Small intestine (tissue), 7 donors: ENCODE measurements at regions not wholly inside any gene's neighbourhood (a gene's known extent, or its start where the extent isn't known, plus 50 kb on each side); places are given as distances from the start of the nearest gene placed in this dataset.

ENCODE experiments used
- DNase-seq, 2 donors: peaks; one replicate each; pipeline versions ENCODE4 v3.0.0 to v3.0.0-alpha.2; 2013
- FAIRE-seq: peaks from 2 replicates; lab custom pipeline; 2012; peaks lifted over from hg19 to GRCh38; lab: Jason Lieb, UNC
- H3K27ac ChIP-seq, 3 donors: one replicate each; pipeline ENCODE4 v1.5.1; 2013; ENCODE audit warnings: low read length in 2 of 3, mild to moderate bottlenecking in 2 of 3, control low read depth in 1 of 3, inconsistent platforms in 1 of 3, low read depth in 1 of 3, moderate library complexity in 1 of 3
- H3K27me3 ChIP-seq, 3 donors: one replicate each; pipeline ENCODE4 v1.6.1; 2013; ENCODE audit warnings: low read length in 3 of 3, inconsistent platforms in 1 of 3; ENCODE audit not compliant: control insufficient read depth in 3 of 3, insufficient read depth in 3 of 3
- H3K36me3 ChIP-seq, 3 donors: one replicate each; pipeline ENCODE4 v1.6.1; 2013; ENCODE audit warnings: low read length in 3 of 3, inconsistent platforms in 1 of 3, low read depth in 1 of 3, mild to moderate bottlenecking in 1 of 3, moderate library complexity in 1 of 3; ENCODE audit not compliant: control insufficient read depth in 3 of 3, insufficient read depth in 2 of 3
- H3K4me1 ChIP-seq, 3 donors: one replicate each; pipeline ENCODE4 v1.6.1; 2013; ENCODE audit warnings: low read length in 2 of 3, inconsistent platforms in 1 of 3, low read depth in 1 of 3, mild to moderate bottlenecking in 1 of 3, moderate library complexity in 1 of 3; ENCODE audit not compliant: control insufficient read depth in 3 of 3, insufficient read depth in 2 of 3
- H3K4me3 ChIP-seq, 3 donors: one replicate each; pipeline ENCODE4 v1.5.1; 2013; ENCODE audit warnings: low read length in 3 of 3, control low read depth in 1 of 3, inconsistent platforms in 1 of 3, low read depth in 1 of 3, mild to moderate bottlenecking in 1 of 3, moderate library complexity in 1 of 3
- H3K9me3 ChIP-seq, 2 donors: one replicate each; pipeline ENCODE4 v1.6.1; 2013; ENCODE audit warnings: low read depth in 1 of 2, low read length in 1 of 2; ENCODE audit not compliant: control insufficient read depth in 2 of 2, insufficient read depth in 1 of 2
- WGBS, 3 donors: extraction: QIAGEN DNeasy Blood & Tissue Kit; methylation state at CpG; one replicate each; pipeline ENCODE4 v1.1.7; 2013; 5-methylcytosine and 5-hydroxymethylcytosine counted together
- donor health status: healthy with polysubstance abuse.
- donor health status: control.
- donor health status: control.
- donor health status: Bipolar disorder and iron deficiency.
- donor health status: healthy.

GRCh38 chr9:1154739-1155138 is 104.6 kb downstream of the DMRT2 start:
- DNase-seq (no peak), FAIRE-seq (no peak)
- Histone ChIP-seq H3K27me3 (no peaks in the 10 kb centered on the region), H3K27ac (no peak overlapping the region), H3K4me3 (no peak overlapping the region), H3K9me3 (no peaks in the 10 kb centered on the region), H3K4me1 (no peaks in the 10 kb centered on the region), H3K36me3 (no peaks in the 10 kb centered on the region)
- 54 to 64% (median 58%) methylated on average over 1 of the region's 1 CpG for WGBS, 3 donors

GRCh38 chr9:1155602-1156001 is 105.4 kb downstream of the DMRT2 start:
- FAIRE-seq: no peak

GRCh38 chr9:1156794-1157550 is 106.8 kb downstream of the DMRT2 start:
- no peak overlapping the region for H3K27ac ChIP-seq
- H3K4me1 ChIP-seq: no peaks in the 10 kb centered on the region
- DNase-seq: no peak
- H3K9me3 ChIP-seq: no peaks in the 10 kb centered on the region
- no peaks in the 10 kb centered on the region for H3K36me3 ChIP-seq
- no peak overlapping the region for H3K4me3 ChIP-seq
- H3K27me3 ChIP-seq: no peaks in the 10 kb centered on the region
- 53 to 78% (median 69%) methylated on average over 4 of the region's 4 CpGs for WGBS, 3 donors
- FAIRE-seq: no peak

More at GRCh38 chr9:1155602-1156001, 105.4 kb downstream of the DMRT2 start:
- Histone ChIP-seq H3K9me3 (no peaks in the 10 kb centered on the region), H3K36me3 (no peaks in the 10 kb centered on the region), H3K27me3 (no peaks in the 10 kb centered on the region), H3K27ac (no peak overlapping the region), H3K4me1 (no peaks in the 10 kb centered on the region), H3K4me3 (no peak overlapping the region)
- no peak for DNase-seq

- H3K9me3 ChIP-seq: no peaks in the 10 kb centered on the region
- FAIRE-seq (no peak), DNase-seq (no peak)
- H3K27ac ChIP-seq: no peak overlapping the region
- no peaks in the 10 kb centered on the region for H3K27me3 ChIP-seq
- H3K4me1 ChIP-seq: no peaks in the 10 kb centered on the region
- H3K4me3 ChIP-seq: no peak overlapping the region
- H3K36me3 ChIP-seq: no peaks in the 10 kb centered on the region
- WGBS, 3 donors: 43 to 64% (median 48%) methylated on average over 1 of the region's 1 CpG
Observed at GRCh38 chr9:1157836-1158235, 107.7 kb downstream of the DMRT2 start.

GRCh38 chr9:1170918-1171317 is 120.8 kb downstream of the DMRT2 start:
- Histone ChIP-seq H3K4me3 (no peak overlapping the region), H3K9me3 (no peaks in the 10 kb centered on the region), H3K27ac (no peak overlapping the region), H3K4me1 (no peaks in the 10 kb centered on the region), H3K27me3 (no peaks in the 10 kb centered on the region), H3K36me3 (no peaks in the 10 kb centered on the region)
- no peak for FAIRE-seq
- WGBS, 3 donors: 21 to 72% (median 48%) methylated on average over 3 of the region's 3 CpGs
- DNase-seq: no peak

- WGBS, 3 donors: 60 to 69% (median 61%) methylated on average over 5 of the region's 5 CpGs
- no peak for DNase-seq
- Histone ChIP-seq H3K36me3 (no peaks in the 10 kb centered on the region), H3K4me3 (no peak overlapping the region), H3K27me3 (no peaks in the 10 kb centered on the region), H3K4me1 (no peaks in the 10 kb centered on the region), H3K9me3 (no peaks in the 10 kb centered on the region), H3K27ac (no peak overlapping the region)
- FAIRE-seq: no peak
Observed at GRCh38 chr9:1171546-1171945, 121.4 kb downstream of the DMRT2 start.

- 9 to 26% (median 25%) methylated on average over 3 of the region's 3 CpGs for WGBS, 3 donors
- DNase-seq: no peak
- no peak overlapping the region for H3K27ac ChIP-seq
- H3K9me3 ChIP-seq: no peaks in the 10 kb centered on the region
- no peaks in the 10 kb centered on the region for H3K36me3 ChIP-seq
- no peak overlapping the region for H3K4me3 ChIP-seq
- FAIRE-seq: no peak
- no peaks in the 10 kb centered on the region for H3K4me1 ChIP-seq
- H3K27me3 ChIP-seq: no peaks in the 10 kb centered on the region
Observed at GRCh38 chr9:1173211-1173610, 123.1 kb downstream of the DMRT2 start.

- no peak overlapping the region for H3K4me3 ChIP-seq
- no peaks in the 10 kb centered on the region for H3K27me3 ChIP-seq
- WGBS, 3 donors: 33 to 49% (median 37%) methylated on average over 6 of the region's 6 CpGs
- no peaks in the 10 kb centered on the region for H3K36me3 ChIP-seq
- no peaks in the 10 kb centered on the region for H3K9me3 ChIP-seq
- no peak overlapping the region for H3K27ac ChIP-seq
- DNase-seq (no peak), FAIRE-seq (no peak)
- H3K4me1 ChIP-seq: no peaks in the 10 kb centered on the region
Observed at GRCh38 chr9:1173993-1174392, 123.8 kb downstream of the DMRT2 start.

- FAIRE-seq: no peak
- H3K36me3 ChIP-seq: no peaks in the 10 kb centered on the region
- H3K4me1 ChIP-seq: no peaks in the 10 kb centered on the region
- no peaks in the 10 kb centered on the region for H3K9me3 ChIP-seq
- H3K27me3 ChIP-seq: no peaks in the 10 kb centered on the region
- no peak overlapping the region for H3K4me3 ChIP-seq
- H3K27ac ChIP-seq: no peak overlapping the region
- no peak for DNase-seq
- 19 to 29% (median 27%) methylated on average over 2 of the region's 2 CpGs for WGBS, 3 donors
Observed at GRCh38 chr9:1179366-1179765, 129.2 kb downstream of the DMRT2 start.
